Mesendoderm (in vitro differentiated cells): ENCODE measurements at regions not wholly inside any gene's neighbourhood (a gene's known extent, or its start where the extent isn't known, plus 50 kb on each side); places are given as distances from the start of the nearest gene placed in this dataset.

Experiments used
- DNase-seq: peaks from one replicate; pipeline ENCODE4 v3.0.0; 2013
- H2AK5ac ChIP-seq: 2 replicates; pipeline ENCODE4 v1.6.1; 2013; ENCODE audit warnings: low read length, inconsistent platforms
- H2BK120ac ChIP-seq: 2 replicates; pipeline ENCODE4 v1.6.1; 2013; ENCODE audit warnings: low read depth, mild to moderate bottlenecking, low read length, moderate library complexity, mixed read lengths
- H2BK15ac ChIP-seq: replicated peaks from 2 replicates; pipeline ENCODE4 v1.6.1; 2013; ENCODE audit warnings: low read depth, mild to moderate bottlenecking, moderate library complexity
- H2BK5ac ChIP-seq: 2 replicates; pipeline ENCODE4 v1.6.1; 2013; ENCODE audit warnings: low read length, inconsistent platforms
- H3K18ac ChIP-seq: 2 replicates; pipeline ENCODE4 v1.6.1; 2013; ENCODE audit warnings: mild to moderate bottlenecking, low read length, mixed read lengths
- H3K23ac ChIP-seq: one replicate; pipeline ENCODE4 v1.6.1; 2013; ENCODE audit warnings: low read length
- H3K27ac ChIP-seq: 2 replicates; pipeline ENCODE4 v1.5.1; 2013; ENCODE audit warnings: low read depth, mild to moderate bottlenecking, inconsistent platforms, low read length, moderate library complexity
- H3K27me3 ChIP-seq: 2 replicates; pipeline ENCODE4 v1.6.1; 2013; ENCODE audit warnings: low read length, control low read depth, mild to moderate bottlenecking, inconsistent platforms; ENCODE audit not compliant: insufficient read depth, poor library complexity
- H3K36me3 ChIP-seq: 2 replicates; pipeline ENCODE4 v1.6.1; 2013; ENCODE audit warnings: low read length, inconsistent platforms; ENCODE audit not compliant: control insufficient read depth, insufficient read depth
- H3K4ac ChIP-seq: one replicate; pipeline ENCODE4 v1.6.1; 2013; ENCODE audit warnings: low read depth, mild to moderate bottlenecking, low read length, moderate library complexity
- H3K4me1 ChIP-seq: 2 replicates; pipeline ENCODE4 v1.6.1; 2013; ENCODE audit warnings: low read depth, low read length, inconsistent platforms; ENCODE audit not compliant: control insufficient read depth
- H3K4me2 ChIP-seq: 2 replicates; pipeline ENCODE4 v1.6.1; 2013; ENCODE audit warnings: low read length
- H3K4me3 ChIP-seq: 2 replicates; pipeline ENCODE4 v1.5.1; 2013; ENCODE audit warnings: mild to moderate bottlenecking, low read length
- H3K56ac ChIP-seq: one replicate; pipeline ENCODE4 v1.6.1; 2013; ENCODE audit warnings: low read length
- H3K79me1 ChIP-seq: 2 replicates; pipeline ENCODE4 v1.6.1; 2013; ENCODE audit warnings: low read length, inconsistent platforms
- H3K79me2 ChIP-seq: 2 replicates; pipeline ENCODE4 v1.6.1; 2013; ENCODE audit warnings: mild to moderate bottlenecking, low read length; ENCODE audit not compliant: control insufficient read depth, insufficient read depth
- H3K9ac ChIP-seq: 2 replicates; pipeline ENCODE4 v1.6.1; 2013; ENCODE audit warnings: low read length, inconsistent platforms
- H4K5ac ChIP-seq: one replicate; pipeline ENCODE4 v1.6.1; 2013; ENCODE audit warnings: low read length
- H4K8ac ChIP-seq: one replicate; pipeline ENCODE4 v1.6.1; 2013; ENCODE audit warnings: low read depth, mild to moderate bottlenecking, control low read depth, low read length, moderate library complexity
- WGBS: extraction: QIAGEN DNeasy Blood & Tissue Kit; methylation state at CpG from one replicate; pipeline ENCODE4 v1.1.7; 2013; ENCODE audit warnings: low lambda C conversion rate, missing lambda C conversion rate; ENCODE audit not compliant: insufficient coverage; ENCODE audit errors: extremely low coverage; 5-methylcytosine and 5-hydroxymethylcytosine counted together

- Histone ChIP-seq H3K79me1 (no peaks in the 10 kb centered on the region), H3K56ac (no peak overlapping the region), H3K4me3 (no peak overlapping the region), H2BK15ac (no peak overlapping the region), H3K4ac (no peak overlapping the region), H3K79me2 (no peaks in the 10 kb centered on the region), H3K18ac (no peak overlapping the region), H4K8ac (no peak overlapping the region), H2AK5ac (no peak overlapping the region), H3K9ac (no peak overlapping the region), H4K5ac (no peak overlapping the region), H3K27me3 (no peaks in the 10 kb centered on the region), H3K27ac (no peak overlapping the region), H3K4me2 (no peak overlapping the region), H2BK5ac (no peak overlapping the region), H3K36me3 (no peaks in the 10 kb centered on the region), H2BK120ac (no peak overlapping the region), H3K23ac (no peak overlapping the region), H3K4me1 (no peaks in the 10 kb centered on the region)
- DNase-seq: no peak
- WGBS: no CpG with 5 or more reads among the region's 6 CpGs
Measured at GRCh38 chr14:97056086-97056485, 258.9 kb downstream of the VRK1 start.

- no peaks in the 10 kb centered on the region for H3K79me1 ChIP-seq
- H3K18ac ChIP-seq: no peak overlapping the region
- no peak overlapping the region for H2BK120ac ChIP-seq
- H3K23ac ChIP-seq: no peak overlapping the region
- H3K4me1 ChIP-seq: no peaks in the 10 kb centered on the region
- H3K9ac ChIP-seq: no peak overlapping the region
- H3K27ac ChIP-seq: no peak overlapping the region
- no peak overlapping the region for H3K56ac ChIP-seq
- no peak overlapping the region for H2AK5ac ChIP-seq
- no peak overlapping the region for H3K4me3 ChIP-seq
- no peak overlapping the region for H3K4me2 ChIP-seq
- no peaks in the 10 kb centered on the region for H3K79me2 ChIP-seq
- no peaks in the 10 kb centered on the region for H3K27me3 ChIP-seq
- DNase-seq: no peak
- H3K4ac ChIP-seq: no peak overlapping the region
- H3K36me3 ChIP-seq: no peaks in the 10 kb centered on the region
- H2BK5ac ChIP-seq: no peak overlapping the region
- no peak overlapping the region for H2BK15ac ChIP-seq
- H4K5ac ChIP-seq: no peak overlapping the region
- no peak overlapping the region for H4K8ac ChIP-seq
- no CpG with 5 or more reads among the region's 16 CpGs for WGBS
Measured at GRCh38 chr14:97057238-97058073, 260.3 kb downstream of the VRK1 start.

DNA sequence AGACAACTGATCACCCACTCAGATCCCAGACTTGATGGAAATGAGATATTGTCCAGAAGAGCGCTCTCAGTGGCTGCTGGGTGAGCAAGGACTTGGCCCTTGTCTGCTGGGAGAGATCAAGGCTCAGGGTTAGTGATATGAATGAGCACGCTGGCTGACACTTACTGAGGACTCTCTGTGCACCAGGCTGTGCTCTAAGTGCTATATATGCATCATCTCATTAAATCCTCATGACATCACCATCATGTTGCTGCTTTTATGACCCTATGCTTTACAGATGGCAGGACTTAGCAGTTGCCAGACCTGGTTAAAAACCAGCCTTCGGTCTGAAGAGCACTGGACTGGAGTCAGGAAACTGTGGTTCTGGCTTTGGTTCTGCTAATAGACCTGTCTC, 260.9 kb downstream of the VRK1 start:
- no peak overlapping the region for H3K27ac ChIP-seq
- no peak overlapping the region for H3K4ac ChIP-seq
- no peak overlapping the region for H2AK5ac ChIP-seq
- H3K18ac ChIP-seq: no peak overlapping the region
- H3K23ac ChIP-seq: no peak overlapping the region
- no peak for DNase-seq
- H3K4me1 ChIP-seq: no peaks in the 10 kb centered on the region
- no peak overlapping the region for H4K8ac ChIP-seq
- H3K56ac ChIP-seq: no peak overlapping the region
- H3K4me3 ChIP-seq: no peak overlapping the region
- H3K27me3 ChIP-seq: no peaks in the 10 kb centered on the region
- no peak overlapping the region for H3K4me2 ChIP-seq
- no peak overlapping the region for H2BK15ac ChIP-seq
- no peak overlapping the region for H4K5ac ChIP-seq
- WGBS: no CpG with 5 or more reads among the region's 3 CpGs
- no peaks in the 10 kb centered on the region for H3K79me1 ChIP-seq
- no peaks in the 10 kb centered on the region for H3K79me2 ChIP-seq
- no peak overlapping the region for H2BK5ac ChIP-seq
- no peak overlapping the region for H2BK120ac ChIP-seq
- H3K9ac ChIP-seq: no peak overlapping the region
- no peaks in the 10 kb centered on the region for H3K36me3 ChIP-seq

GRCh38 chr14:97058589-97058988, 261.4 kb downstream of the VRK1 start:
- no peak overlapping the region for H4K8ac ChIP-seq
- no peak for DNase-seq

DNA sequence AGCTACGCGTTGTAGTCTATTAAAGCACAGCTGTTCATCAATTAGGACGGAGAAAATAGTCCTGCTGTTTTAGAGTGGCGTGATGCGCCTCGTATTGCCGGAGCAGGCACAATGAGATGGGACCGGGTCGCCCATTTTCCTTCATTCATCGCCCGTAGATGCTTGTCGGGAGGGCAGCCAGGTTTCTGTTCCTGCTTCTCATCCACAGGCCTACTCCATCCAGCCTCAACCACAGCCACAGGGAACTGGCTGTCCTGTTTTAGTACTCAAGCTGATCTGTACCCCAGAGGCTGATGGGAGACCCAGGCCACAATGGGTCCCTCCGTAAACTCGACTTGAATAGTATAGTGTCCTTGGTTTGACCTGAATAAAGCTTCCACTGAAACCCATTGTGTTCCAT, 264.0 kb downstream of the VRK1 start:
- no peak overlapping the region for H3K4me3 ChIP-seq
- no peaks in the 10 kb centered on the region for H3K4me1 ChIP-seq
- no peak overlapping the region for H2BK5ac ChIP-seq
- H2AK5ac ChIP-seq: no peak overlapping the region
- no peaks in the 10 kb centered on the region for H3K79me2 ChIP-seq
- H4K5ac ChIP-seq: no peak overlapping the region
- no peak overlapping the region for H2BK15ac ChIP-seq
- no peak overlapping the region for H3K4me2 ChIP-seq
- H3K79me1 ChIP-seq: no peaks in the 10 kb centered on the region
- no peak overlapping the region for H4K8ac ChIP-seq
- H3K36me3 ChIP-seq: no peaks in the 10 kb centered on the region
- H3K27me3 ChIP-seq: no peaks in the 10 kb centered on the region
- H3K9ac ChIP-seq: no peak overlapping the region
- WGBS: no CpG with 5 or more reads among the region's 14 CpGs
- no peak overlapping the region for H3K4ac ChIP-seq
- no peak for DNase-seq
- no peak overlapping the region for H3K27ac ChIP-seq
- H3K56ac ChIP-seq: no peak overlapping the region
- H2BK120ac ChIP-seq: no peak overlapping the region
- no peak overlapping the region for H3K23ac ChIP-seq
- H3K18ac ChIP-seq: no peak overlapping the region

More at GRCh38 chr14:97058589-97058988, 261.4 kb downstream of the VRK1 start:
- H2BK120ac ChIP-seq: no peak overlapping the region
- no peak overlapping the region for H2AK5ac ChIP-seq
- no peak overlapping the region for H3K27ac ChIP-seq
- no peaks in the 10 kb centered on the region for H3K4me1 ChIP-seq
- H2BK5ac ChIP-seq: no peak overlapping the region
- no peak overlapping the region for H3K4ac ChIP-seq
- no CpG with 5 or more reads among the region's 2 CpGs for WGBS
- H3K4me2 ChIP-seq: no peak overlapping the region
- H2BK15ac ChIP-seq: no peak overlapping the region
- H3K9ac ChIP-seq: no peak overlapping the region
- no peaks in the 10 kb centered on the region for H3K36me3 ChIP-seq
- no peak overlapping the region for H3K23ac ChIP-seq
- no peaks in the 10 kb centered on the region for H3K79me2 ChIP-seq
- H3K56ac ChIP-seq: no peak overlapping the region
- no peak overlapping the region for H3K4me3 ChIP-seq
- no peaks in the 10 kb centered on the region for H3K79me1 ChIP-seq
- no peak overlapping the region for H4K5ac ChIP-seq
- no peaks in the 10 kb centered on the region for H3K27me3 ChIP-seq
- H3K18ac ChIP-seq: no peak overlapping the region

- H3K18ac ChIP-seq: no peak overlapping the region
- no peak overlapping the region for H3K56ac ChIP-seq
- H3K23ac ChIP-seq: no peak overlapping the region
- H3K79me2 ChIP-seq: no peaks in the 10 kb centered on the region
- no peak overlapping the region for H2BK5ac ChIP-seq
- no peak overlapping the region for H2AK5ac ChIP-seq
- WGBS: no CpG with 5 or more reads among the region's 1 CpG
- no peak overlapping the region for H4K5ac ChIP-seq
- H3K4me2 ChIP-seq: no peak overlapping the region
- H3K4me1 ChIP-seq: no peaks in the 10 kb centered on the region
- no peak overlapping the region for H3K27ac ChIP-seq
- no peak overlapping the region for H3K9ac ChIP-seq
- H2BK120ac ChIP-seq: no peak overlapping the region
- no peak overlapping the region for H3K4me3 ChIP-seq
- H3K36me3 ChIP-seq: no peaks in the 10 kb centered on the region
- H3K27me3 ChIP-seq: no peaks in the 10 kb centered on the region
- DNase-seq: no peak
- no peaks in the 10 kb centered on the region for H3K79me1 ChIP-seq
- no peak overlapping the region for H2BK15ac ChIP-seq
- no peak overlapping the region for H3K4ac ChIP-seq
- H4K8ac ChIP-seq: no peak overlapping the region
Measured at GRCh38 chr14:97061714-97062113, 264.5 kb downstream of the VRK1 start.
